Right renal cortex interstitium (tissue), 3 donors: ENCODE measurements at regions not wholly inside any gene's neighbourhood (a gene's known extent, or its start where the extent isn't known, plus 50 kb on each side); places are given as distances from the start of the nearest gene placed in this dataset.

Experiments used
- DNase-seq, 3 donors: peaks; one replicate each; pipeline ENCODE4 v3.0.0-alpha.2; 2013; ENCODE audit warnings: low read depth in 3 of 3, low spot score in 2 of 3

DNA sequence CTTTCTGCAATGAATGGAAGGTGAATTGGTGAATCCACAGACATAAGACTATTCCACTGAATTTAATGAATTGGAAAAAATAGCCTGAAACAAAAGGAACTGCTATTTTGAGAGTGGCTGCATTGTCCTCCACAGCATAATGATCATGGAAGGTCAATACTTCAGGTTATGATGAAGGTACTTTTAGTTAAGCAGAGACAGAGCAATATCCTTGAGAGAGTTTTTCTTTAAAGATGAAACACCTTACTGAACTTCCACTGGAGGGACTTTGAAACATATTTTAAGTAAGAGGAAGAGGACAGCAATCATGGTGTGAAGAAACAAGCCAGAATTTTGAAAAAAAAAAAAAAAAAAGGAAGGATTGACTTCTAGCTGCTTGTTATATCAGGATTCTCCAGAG lies 68.8 kb upstream of the DPP10 start:
- DNase-seq = no peak

DNA sequence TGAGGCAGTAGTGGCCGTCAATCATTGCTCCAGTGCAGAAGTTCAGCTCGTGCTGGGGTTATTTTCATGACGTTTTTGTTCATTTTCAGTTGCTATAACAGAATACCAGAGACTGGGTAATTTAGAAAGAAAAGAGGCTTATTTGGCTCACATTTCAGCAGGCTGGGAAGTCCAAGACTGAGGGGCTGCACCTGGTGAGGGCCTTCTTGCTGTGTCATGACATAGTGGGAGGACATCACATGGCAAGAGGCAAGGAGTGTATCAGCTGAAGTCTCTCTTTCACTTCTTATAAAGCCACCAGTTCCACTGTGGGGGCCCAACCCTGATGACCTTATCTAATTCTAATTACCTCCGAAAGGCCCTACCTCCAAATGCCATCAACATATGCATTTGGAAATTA lies 58.0 kb upstream of the DPP10 start:
- no peak for DNase-seq

DNA sequence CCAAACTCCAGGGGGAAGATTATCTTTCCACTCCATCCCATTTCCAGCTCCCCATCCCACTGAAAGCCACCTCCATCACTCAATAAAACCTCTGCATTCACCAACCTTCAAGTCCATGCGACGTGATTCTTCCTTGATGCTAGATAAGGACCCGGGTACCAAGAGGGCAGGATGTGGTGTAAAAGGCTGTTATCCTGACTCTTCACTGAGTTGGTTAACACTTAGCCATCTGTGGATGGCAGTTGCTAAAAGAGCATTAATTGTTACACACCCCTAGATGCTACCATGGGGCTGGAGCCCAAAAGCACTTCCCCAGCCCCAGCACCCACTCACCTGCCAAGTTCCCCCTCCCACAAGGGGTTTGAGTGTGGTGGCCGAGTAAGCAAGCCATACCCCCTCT lies 53.4 kb upstream of the DPP10 start:
- DNase-seq = no peak
